ENCODE measurements at regions not wholly inside any gene's neighbourhood (a gene's known extent, or its start where the extent isn't known, plus 50 kb on each side); places are given as distances from the start of the nearest gene placed in this dataset.

- Histone ChIP-seq H3K27me3 (ENCODE audit: control insufficient read depth, insufficient read depth, low read length) (no peaks in the 10 kb centered on the region), H3K36me3 (ENCODE audit: control insufficient read depth, insufficient read depth, low read length) (no peaks in the 10 kb centered on the region), H3K4me3 (ENCODE audit: low read depth, low read length) (no peak overlapping the region)
- no peak for DNase-seq (ENCODE audit: low read depth)
- no peak for TF ChIP-seq CTCF (IDR thresholded peaks at IDR 0.05; ENCODE audit: insufficient read depth, low read length, poor library complexity, severe bottlenecking)
These were observed 566.4 kb upstream of the SUCLG2 start for GRCh38 chr3:68220832-68221231.

- Histone ChIP-seq H3K4me3 (ENCODE audit: low read depth, low read length) (no peak overlapping the region), H3K36me3 (ENCODE audit: control insufficient read depth, insufficient read depth, low read length) (no peaks in the 10 kb centered on the region), H3K27me3 (ENCODE audit: control insufficient read depth, insufficient read depth, low read length) (no peaks in the 10 kb centered on the region)
- no peak for TF ChIP-seq CTCF (IDR thresholded peaks at IDR 0.05; ENCODE audit: insufficient read depth, low read length, poor library complexity, severe bottlenecking)
- no peak for DNase-seq (ENCODE audit: low read depth)
These were observed 557.2 kb upstream of the SUCLG2 start for GRCh38 chr3:68211637-68212036.

- H3K27me3 ChIP-seq (ENCODE audit: control insufficient read depth, insufficient read depth, low read length) = no peaks in the 10 kb centered on the region
- no peak for DNase-seq (ENCODE audit: low read depth)
- H3K4me3 ChIP-seq (ENCODE audit: low read depth, low read length) = no peak overlapping the region
- no peaks in the 10 kb centered on the region for H3K36me3 ChIP-seq (ENCODE audit: control insufficient read depth, insufficient read depth, low read length)
- TF ChIP-seq CTCF (IDR thresholded peaks at IDR 0.05; ENCODE audit: insufficient read depth, low read length, poor library complexity, severe bottlenecking) = no peak
These were observed 556.2 kb upstream of the SUCLG2 start for GRCh38 chr3:68210635-68211034.

GRCh38 chr3:68207327-68207726 is 552.9 kb upstream of the SUCLG2 start:
- TF ChIP-seq CTCF (IDR thresholded peaks at IDR 0.05; ENCODE audit: insufficient read depth, low read length, poor library complexity, severe bottlenecking) = no peak
- Histone ChIP-seq H3K27me3 (ENCODE audit: control insufficient read depth, insufficient read depth, low read length) (no peaks in the 10 kb centered on the region), H3K4me3 (ENCODE audit: low read depth, low read length) (no peak overlapping the region), H3K36me3 (ENCODE audit: control insufficient read depth, insufficient read depth, low read length) (no peaks in the 10 kb centered on the region)
- DNase-seq (ENCODE audit: low read depth) = no peak

GRCh38 chr3:68206524-68207117 is 552.2 kb upstream of the SUCLG2 start:
- no peaks in the 10 kb centered on the region for H3K36me3 ChIP-seq (ENCODE audit: control insufficient read depth, insufficient read depth, low read length)
- H3K4me3 ChIP-seq (ENCODE audit: low read depth, low read length) = no peak overlapping the region
- TF ChIP-seq CTCF (IDR thresholded peaks at IDR 0.05; ENCODE audit: insufficient read depth, low read length, poor library complexity, severe bottlenecking) = no peak
- no peaks in the 10 kb centered on the region for H3K27me3 ChIP-seq (ENCODE audit: control insufficient read depth, insufficient read depth, low read length)
- DNase-seq (ENCODE audit: low read depth) = no peak

GRCh38 chr3:68186733-68187132 is 532.3 kb upstream of the SUCLG2 start:
- Histone ChIP-seq H3K27me3 (ENCODE audit: control insufficient read depth, insufficient read depth, low read length) (no peaks in the 10 kb centered on the region), H3K36me3 (ENCODE audit: control insufficient read depth, insufficient read depth, low read length) (no peaks in the 10 kb centered on the region), H3K4me3 (ENCODE audit: low read depth, low read length) (no peak overlapping the region)
- TF ChIP-seq CTCF (IDR thresholded peaks at IDR 0.05; ENCODE audit: insufficient read depth, low read length, poor library complexity, severe bottlenecking) = no peak
- no peak for DNase-seq (ENCODE audit: low read depth)

Measured in kidney epithelial cell (primary cell).